Ectodermal cell (in vitro differentiated cells): ENCODE measurements at regions not wholly inside any gene's neighbourhood (a gene's known extent, or its start where the extent isn't known, plus 50 kb on each side); places are given as distances from the start of the nearest gene placed in this dataset.
"Not testable (repeated sequence)": the region's sequence is repeated elsewhere in the genome, so short reads cannot be mapped to it uniquely, and the experiment has no call there.

ENCODE experiments used
- H3K27ac ChIP-seq: 2 replicates; pipeline ENCODE4 v1.7.0; 2013; ENCODE audit warnings: mild to moderate bottlenecking, low read depth, low read length; ENCODE audit not compliant: insufficient read depth, poor library complexity, severe bottlenecking
- H3K27me3 ChIP-seq: 2 replicates; pipeline ENCODE4 v1.7.0; 2013; ENCODE audit warnings: mild to moderate bottlenecking, low read length; ENCODE audit not compliant: insufficient read depth, control insufficient read depth, poor library complexity, severe bottlenecking
- H3K36me3 ChIP-seq: one replicate; pipeline ENCODE4 v1.7.0; 2013; ENCODE audit warnings: low read length; ENCODE audit not compliant: control insufficient read depth, insufficient read depth
- H3K4me1 ChIP-seq: one replicate; pipeline ENCODE4 v1.7.0; 2013; ENCODE audit warnings: low read length; ENCODE audit not compliant: control insufficient read depth, insufficient read depth
- H3K4me3 ChIP-seq: 2 replicates; pipeline ENCODE4 v1.7.0; 2013; ENCODE audit warnings: low read depth, low read length, control low read depth; ENCODE audit not compliant: insufficient read depth
- H3K9me3 ChIP-seq: 2 replicates; pipeline ENCODE4 v1.7.0; 2013; ENCODE audit warnings: mild to moderate bottlenecking, low read length, moderate library complexity; ENCODE audit not compliant: control insufficient read depth
- WGBS, 2 experiments: methylation state at CpG; one replicate each; pipeline ENCODE4 v1.1.7; 2013; ENCODE audit warnings: missing lambda C conversion rate in 2 of 2; 5-methylcytosine and 5-hydroxymethylcytosine counted together

DNA sequence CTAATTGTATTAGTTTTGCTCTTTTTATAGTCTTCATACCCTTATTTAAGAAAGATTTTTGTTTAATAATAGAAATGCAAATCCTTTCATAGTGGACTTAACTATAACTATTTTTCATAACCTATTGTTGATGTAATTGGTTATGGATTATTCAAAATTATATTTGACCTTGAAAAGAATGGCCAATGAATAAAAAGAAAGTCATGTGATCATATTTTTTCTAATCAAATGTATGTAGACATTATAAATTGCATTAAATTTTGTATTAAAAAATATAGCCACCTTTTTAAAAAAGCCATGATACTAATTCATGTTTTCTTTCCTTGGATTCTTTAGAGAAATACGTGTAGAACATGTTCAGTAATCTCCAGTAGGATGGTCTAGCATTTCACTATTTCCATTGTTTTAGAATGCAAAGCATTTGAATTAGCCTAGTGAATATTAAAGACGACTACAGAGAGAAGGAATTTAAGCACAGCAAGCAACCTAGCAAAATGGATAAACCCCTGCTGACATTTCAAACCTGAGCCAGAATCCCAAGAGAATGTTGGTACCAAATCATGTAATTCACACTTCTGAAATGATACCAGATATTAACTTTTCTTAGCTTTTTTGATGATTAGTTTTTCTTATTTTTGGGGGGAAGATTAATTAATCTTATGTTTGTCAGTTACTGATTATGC lies 1297.4 kb upstream of the MIR17HG start:
- Histone ChIP-seq H3K36me3 (peaks cover 4% of the 10 kb centered on the region), H3K9me3 (peaks cover 6% of the 10 kb centered on the region), H3K4me1 (no peaks in the 10 kb centered on the region), H3K27me3 (no peaks in the 10 kb centered on the region), H3K4me3 (no peak overlapping the region), H3K27ac (no peak overlapping the region)
- WGBS, 2 experiments, result 10 to 29% methylated on average over 1 to 2 of the region's 2 CpGs

DNA sequence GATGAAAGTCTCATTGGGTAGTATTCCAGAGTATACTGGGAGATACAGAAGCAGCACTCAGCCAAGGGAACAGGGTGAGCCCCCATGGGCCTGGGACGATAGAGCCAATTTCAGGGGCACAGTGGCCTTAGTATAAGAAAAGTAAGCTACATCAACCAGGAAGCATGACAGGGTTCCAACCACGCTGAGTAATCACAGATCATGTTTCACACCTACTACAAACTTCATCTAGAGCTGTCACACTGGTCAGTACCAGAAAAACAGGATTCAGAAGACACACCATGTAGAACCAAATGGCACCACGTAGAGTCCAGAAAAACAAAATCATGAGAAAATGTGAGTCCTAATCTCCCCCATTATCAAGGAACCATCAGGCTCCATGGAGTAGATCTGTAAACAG lies 1292.4 kb upstream of the MIR17HG start:
- no peaks in the 10 kb centered on the region for H3K4me1 ChIP-seq
- H3K9me3 ChIP-seq, result no peaks in the 10 kb centered on the region
- no peak overlapping the region for H3K27ac ChIP-seq
- WGBS, 2 experiments, result 90 to 91% methylated on average over 3 of the region's 3 CpGs
- no peaks in the 10 kb centered on the region for H3K36me3 ChIP-seq
- H3K27me3 ChIP-seq, result no peaks in the 10 kb centered on the region
- no peak overlapping the region for H3K4me3 ChIP-seq

DNA sequence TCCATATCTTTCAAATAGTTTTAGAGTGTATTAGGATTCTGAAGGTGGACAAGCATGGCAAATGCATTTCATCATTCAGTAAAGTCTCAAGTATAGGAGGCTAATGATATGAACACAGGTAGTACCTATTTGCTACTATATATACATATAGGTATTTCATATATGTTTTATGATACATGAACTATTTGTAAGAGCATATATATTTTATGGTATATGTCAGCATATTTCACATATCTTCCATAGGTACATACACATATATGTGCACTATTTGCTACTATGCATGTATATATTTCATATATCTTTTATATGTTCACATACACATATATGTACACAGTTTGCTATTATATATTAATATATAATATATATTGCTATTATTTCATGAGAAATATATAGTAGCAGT lies 1291.7 kb upstream of the MIR17HG start:
- H3K36me3 ChIP-seq, result no peaks in the 10 kb centered on the region
- H3K27me3 ChIP-seq, result no peaks in the 10 kb centered on the region
- H3K27ac ChIP-seq, result no peak overlapping the region
- no peak overlapping the region for H3K4me3 ChIP-seq
- no peaks in the 10 kb centered on the region for H3K4me1 ChIP-seq
- H3K9me3 ChIP-seq, result no peaks in the 10 kb centered on the region

DNA sequence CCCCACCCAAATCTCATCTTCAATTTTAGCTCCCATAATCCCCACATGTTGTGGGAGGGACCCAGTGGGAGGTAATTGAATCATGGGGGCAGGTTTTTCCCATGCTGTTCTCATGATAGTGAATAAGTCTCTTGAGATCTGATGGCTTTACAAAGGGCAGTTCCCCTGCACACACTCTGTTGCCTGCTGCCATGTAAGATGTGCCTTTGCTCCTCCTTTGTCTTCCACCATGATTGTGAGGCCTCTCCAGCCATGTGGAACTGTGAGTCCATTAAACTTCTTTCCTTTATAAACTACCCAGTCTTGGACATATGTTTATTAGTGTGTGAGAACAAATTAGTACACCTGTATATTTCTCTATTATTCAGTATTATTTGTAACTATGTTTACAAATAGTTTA lies 1283.3 kb upstream of the MIR17HG start:
- not testable (repeated sequence) for H3K27ac ChIP-seq, H3K9me3 ChIP-seq, H3K4me3 ChIP-seq, H3K27me3 ChIP-seq, H3K4me1 ChIP-seq, H3K36me3 ChIP-seq

DNA sequence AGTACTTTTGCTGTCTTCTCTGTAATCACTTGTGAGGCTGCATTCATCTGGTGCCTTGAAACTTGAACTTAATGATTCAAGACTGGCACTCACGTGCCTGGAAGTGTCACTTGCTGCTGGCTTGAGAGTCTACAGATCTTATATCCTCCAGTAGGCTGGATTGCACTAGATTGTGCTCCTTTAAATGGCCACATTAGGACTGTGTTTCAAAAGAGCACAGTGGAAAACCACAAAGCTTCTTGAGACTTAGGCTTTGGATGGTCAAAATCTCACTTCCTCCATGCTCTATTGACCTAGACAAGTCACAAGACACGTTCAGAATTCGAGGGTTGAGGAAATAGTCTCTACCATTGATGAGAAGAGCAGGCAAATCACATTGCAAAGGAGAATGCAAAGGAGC lies 1278.8 kb upstream of the MIR17HG start:
- H3K36me3 ChIP-seq, result no peaks in the 10 kb centered on the region
- 60 to 61% methylated on average over 3 of the region's 3 CpGs for WGBS, 2 experiments
- H3K27me3 ChIP-seq, result no peaks in the 10 kb centered on the region
- no peaks in the 10 kb centered on the region for H3K4me1 ChIP-seq
- no peak overlapping the region for H3K4me3 ChIP-seq
- H3K9me3 ChIP-seq, result no peaks in the 10 kb centered on the region
- H3K27ac ChIP-seq, result no peak overlapping the region

DNA sequence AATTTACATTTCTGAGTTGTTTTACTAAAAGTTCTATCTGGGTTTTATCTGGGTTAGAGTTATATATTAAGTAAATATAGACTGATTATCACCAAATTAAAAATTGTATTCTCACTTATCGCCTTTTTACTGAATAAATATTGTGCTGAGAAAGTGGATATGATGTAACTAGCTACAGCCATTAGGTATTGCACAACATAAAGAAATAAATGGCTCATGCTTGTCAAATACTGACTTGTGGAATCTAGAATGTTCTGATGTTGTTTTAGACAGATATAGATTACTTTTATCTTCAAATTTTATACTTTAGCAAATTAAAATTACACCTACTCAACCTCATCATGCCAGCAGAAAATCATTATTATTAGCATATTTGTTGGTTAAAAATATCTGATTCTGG lies 1277.1 kb upstream of the MIR17HG start:
- H3K27me3 ChIP-seq, result no peaks in the 10 kb centered on the region
- no peaks in the 10 kb centered on the region for H3K36me3 ChIP-seq
- WGBS, 2 experiments, result no CpG with 5 or more reads among the region's 1 CpG
- no peaks in the 10 kb centered on the region for H3K9me3 ChIP-seq
- no peak overlapping the region for H3K27ac ChIP-seq
- no peak overlapping the region for H3K4me3 ChIP-seq
- no peaks in the 10 kb centered on the region for H3K4me1 ChIP-seq

DNA sequence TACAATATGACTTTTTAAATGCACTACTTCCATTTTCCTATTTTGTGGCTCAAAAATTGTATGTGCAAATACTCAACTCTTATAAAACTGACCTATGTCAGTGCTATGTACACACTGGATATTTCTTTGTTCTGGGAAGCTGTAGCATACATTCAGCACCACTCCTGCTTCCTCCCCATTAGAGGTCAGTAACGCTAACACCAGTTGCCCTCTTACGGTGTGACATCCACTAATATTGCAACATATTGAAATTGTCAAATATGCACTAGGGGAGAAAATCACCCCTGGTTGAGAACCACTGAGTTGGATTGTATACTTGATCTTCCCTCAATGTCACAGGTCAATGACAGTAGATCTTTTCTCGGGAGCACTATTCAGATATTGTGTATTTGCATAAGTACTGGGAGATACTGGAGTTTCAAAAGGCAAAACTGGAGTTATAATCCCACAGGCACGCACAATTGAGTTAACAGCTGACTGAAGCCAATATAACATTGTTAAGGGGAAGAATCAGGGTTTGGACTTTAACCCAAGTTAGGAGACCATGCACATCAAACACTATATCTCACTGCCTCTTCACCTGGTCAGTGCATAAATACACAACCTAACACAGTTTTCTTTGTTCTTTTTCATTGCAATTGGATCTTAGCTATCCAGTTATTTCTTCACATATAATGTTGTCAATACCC lies 1276.5 kb upstream of the MIR17HG start:
- 94 to 98% methylated on average over 4 of the region's 4 CpGs for WGBS, 2 experiments
- Histone ChIP-seq H3K36me3 (no peaks in the 10 kb centered on the region), H3K9me3 (no peaks in the 10 kb centered on the region), H3K4me3 (no peak overlapping the region), H3K4me1 (no peaks in the 10 kb centered on the region), H3K27me3 (no peaks in the 10 kb centered on the region), H3K27ac (no peak overlapping the region)

DNA sequence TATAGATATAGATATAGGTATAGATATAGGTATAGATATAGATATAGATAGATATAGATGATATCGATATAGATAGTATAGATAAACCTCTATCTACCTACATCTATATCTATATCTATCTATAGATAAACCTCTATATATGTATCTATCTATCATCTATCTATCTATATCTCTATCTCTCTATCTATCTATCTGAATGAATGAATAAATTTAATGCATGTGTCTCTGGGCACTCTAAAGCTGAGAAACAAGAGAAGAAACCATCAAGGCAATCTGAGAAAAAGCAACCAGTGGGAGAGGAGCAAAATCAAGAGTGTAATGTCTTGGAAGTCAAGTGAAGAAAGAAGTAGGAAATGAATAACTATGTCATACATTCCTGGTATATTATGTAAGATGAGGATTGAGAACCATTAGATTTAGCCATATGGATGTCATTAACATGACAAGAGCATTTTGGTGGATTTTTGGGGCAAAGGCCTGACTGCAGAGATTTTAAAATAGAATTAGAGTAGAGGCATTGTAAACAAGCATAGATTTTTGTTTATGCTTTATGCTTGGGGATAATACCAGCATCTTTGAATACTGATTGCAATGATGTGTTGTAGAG lies 1262.7 kb upstream of the MIR17HG start:
- no peak overlapping the region for H3K4me3 ChIP-seq
- WGBS, 2 experiments, result no CpG with 5 or more reads among the region's 1 CpG
- no peaks in the 10 kb centered on the region for H3K27me3 ChIP-seq
- H3K36me3 ChIP-seq, result no peaks in the 10 kb centered on the region
- no peaks in the 10 kb centered on the region for H3K4me1 ChIP-seq
- no peaks in the 10 kb centered on the region for H3K9me3 ChIP-seq
- H3K27ac ChIP-seq, result no peak overlapping the region

DNA sequence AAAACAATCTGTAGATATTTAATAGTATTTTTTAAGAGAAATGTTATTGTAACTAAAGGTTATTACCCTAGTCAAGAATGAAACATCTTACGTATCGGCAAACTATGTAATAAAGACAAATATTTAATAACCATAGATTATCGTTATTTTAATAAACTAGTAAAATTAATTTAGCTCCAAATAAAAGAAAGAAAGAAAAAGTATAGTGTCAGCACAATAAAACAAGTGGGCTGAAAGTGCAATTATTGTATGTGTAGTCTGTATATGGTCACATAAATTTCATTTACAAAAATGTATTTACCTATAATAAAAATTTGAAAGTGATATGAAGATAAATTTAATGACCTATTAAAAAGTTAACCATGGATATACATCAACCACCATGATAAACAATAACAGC lies 1258.4 kb upstream of the MIR17HG start:
- H3K4me3 ChIP-seq, result no peak overlapping the region
- no CpG with 5 or more reads among the region's 3 CpGs for WGBS, 2 experiments
- no peak overlapping the region for H3K27ac ChIP-seq
- no peaks in the 10 kb centered on the region for H3K27me3 ChIP-seq
- no peaks in the 10 kb centered on the region for H3K4me1 ChIP-seq
- no peaks in the 10 kb centered on the region for H3K9me3 ChIP-seq
- no peaks in the 10 kb centered on the region for H3K36me3 ChIP-seq

DNA sequence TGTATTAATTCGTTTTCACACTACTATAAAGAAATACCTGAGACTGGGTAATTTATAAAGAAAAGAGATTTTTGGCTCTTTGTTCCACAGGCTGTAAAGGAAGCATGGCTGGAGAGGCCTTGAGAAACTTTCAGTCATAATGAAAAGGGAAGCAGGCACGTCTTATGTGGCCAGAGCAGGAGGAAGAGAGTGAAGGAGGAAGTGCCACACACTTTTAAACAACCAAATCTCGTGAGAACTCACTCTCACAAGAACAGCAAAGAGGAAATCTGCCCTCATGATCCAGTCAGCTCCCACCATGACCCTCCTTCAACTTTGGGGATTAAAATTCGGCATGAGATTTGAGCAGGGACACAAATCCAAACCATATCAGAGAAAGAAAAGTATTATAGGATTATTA lies 1255.9 kb upstream of the MIR17HG start:
- 95 to 100% methylated on average over 3 of the region's 4 CpGs for WGBS, 2 experiments
- no peak overlapping the region for H3K27ac ChIP-seq
- H3K27me3 ChIP-seq, result no peaks in the 10 kb centered on the region
- H3K4me3 ChIP-seq, result no peak overlapping the region
- H3K4me1 ChIP-seq, result no peaks in the 10 kb centered on the region
- no peaks in the 10 kb centered on the region for H3K36me3 ChIP-seq
- no peaks in the 10 kb centered on the region for H3K9me3 ChIP-seq
